Right lobe of liver (tissue), 4 donors: ENCODE measurements at regions not wholly inside any gene's neighbourhood (a gene's known extent, or its start where the extent isn't known, plus 50 kb on each side); places are given as distances from the start of the nearest gene placed in this dataset.
"Not testable (repeated sequence)": the region's sequence is repeated elsewhere in the genome, so short reads cannot be mapped to it uniquely, and the experiment has no call there.

Experiments
- CTCF ChIP-seq, 4 donors: fragments of 200-600 bp in 3 of 4; fragments of 450-650 bp in 1 of 4; IDR thresholded peaks; one replicate each; pipeline versions ENCODE4 v1.5.1 to v1.8.0; 2016 to 2022; ENCODE audit warnings: antibody characterized with exemption in 4 of 4, mild to moderate bottlenecking in 2 of 4
- POLR2A ChIP-seq: fragments of 450-650 bp; IDR thresholded peaks from one replicate; pipeline ENCODE4 v1.6.1; 2017; ENCODE audit warnings: antibody characterized with exemption, mild to moderate bottlenecking
- donor health status: DM: no; HTN: no; CAD: no.
- donor health status: DM: no; HTN: no; CAD: no.
- donor health status: DM: no; HTN: yes; CAD: no.

DNA sequence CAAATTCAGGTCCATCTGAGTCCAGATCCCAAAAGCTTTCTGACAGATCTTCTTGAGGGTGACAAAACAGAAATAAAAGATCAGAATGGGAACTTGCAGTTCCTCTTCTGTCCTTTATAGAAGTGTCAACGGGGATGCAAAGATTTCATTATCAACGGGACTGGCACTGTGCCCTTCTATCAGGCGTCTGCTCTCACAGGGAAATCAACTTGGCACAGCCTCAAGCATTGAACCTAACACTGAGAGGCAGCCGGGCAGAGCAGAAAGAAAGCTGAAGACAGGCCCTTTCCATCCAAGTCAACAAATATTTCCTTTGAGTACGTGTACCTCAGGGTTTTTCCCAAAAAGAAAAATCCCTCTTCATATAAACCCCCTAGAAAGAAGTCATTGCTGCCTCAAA, 194.5 kb downstream of the NPIPA8 start:
- not testable (repeated sequence) for TF ChIP-seq CTCF (IDR thresholded peaks at IDR 0.05); POLR2A
